Choroid plexus epithelial cell (primary cell): ENCODE measurements at regions not wholly inside any gene's neighbourhood (a gene's known extent, or its start where the extent isn't known, plus 50 kb on each side); places are given as distances from the start of the nearest gene placed in this dataset.

ENCODE experiments used
- DNase-seq: peaks from one replicate; pipeline ENCODE4 v3.0.0-alpha.2; 2010; ENCODE audit warnings: low read depth
- H3K4me3 ChIP-seq: 2 replicates; pipeline ENCODE4 v1.5.1; 2011; ENCODE audit warnings: low read depth, mild to moderate bottlenecking, control low read depth, low read length, moderate library complexity
- CTCF ChIP-seq: conservative IDR thresholded peaks from 2 replicates; pipeline ENCODE4 v1.5.1; 2011; ENCODE audit warnings: low read depth, mild to moderate bottlenecking, control low read depth, inconsistent platforms, low read length, moderate library complexity

- H3K4me3 ChIP-seq = no peak overlapping the region
- no peak for TF ChIP-seq CTCF
- no peak for DNase-seq
Measured at GRCh38 chrX:87873347-87873941, 355.8 kb downstream of the KLHL4 start.

DNA sequence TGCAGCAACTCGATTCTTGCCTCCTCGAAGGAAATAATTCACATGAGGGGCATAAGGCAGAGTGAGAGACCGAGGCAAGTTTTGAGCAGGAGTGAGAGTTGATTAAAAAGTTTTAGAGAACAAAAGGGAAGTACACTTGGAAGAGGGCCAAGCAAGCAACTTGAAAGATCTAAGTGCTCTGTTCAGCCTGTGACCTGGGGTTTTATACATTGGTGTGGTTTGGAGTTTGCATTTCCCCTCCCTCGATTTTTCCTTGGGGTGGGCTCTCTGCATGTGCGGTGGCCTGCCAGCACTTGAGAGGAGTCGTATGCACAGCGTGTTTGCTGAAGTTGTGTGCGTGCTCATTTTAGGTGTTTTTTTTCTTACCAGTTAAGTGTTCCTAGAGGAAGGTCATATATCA is 356.4 kb downstream of the KLHL4 start:
- no peak overlapping the region for H3K4me3 ChIP-seq
- TF ChIP-seq CTCF = no peak

DNA sequence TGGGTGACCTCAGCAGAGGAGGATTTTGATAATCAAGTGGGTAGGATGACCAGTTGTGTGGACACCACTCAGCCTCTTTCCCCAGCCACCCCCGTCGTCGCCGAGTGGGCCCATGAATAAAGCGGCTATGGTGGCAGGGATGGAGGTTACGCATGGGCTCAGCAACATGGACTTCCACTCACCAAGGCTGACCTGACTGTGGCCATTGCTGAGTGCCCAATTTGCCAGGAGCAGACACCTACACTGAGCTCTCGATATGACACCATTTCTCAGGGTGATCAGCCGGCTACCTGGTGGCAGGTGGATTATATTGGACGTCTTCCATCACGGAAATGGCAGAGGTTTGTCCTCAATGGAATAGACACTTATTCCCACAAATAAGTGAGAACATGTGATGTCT is 361.3 kb downstream of the KLHL4 start:
- DNase-seq = no peak
- TF ChIP-seq CTCF = no peak

More for the DNA sequence above, 356.4 kb downstream of the KLHL4 start:
- no peak for DNase-seq

DNA sequence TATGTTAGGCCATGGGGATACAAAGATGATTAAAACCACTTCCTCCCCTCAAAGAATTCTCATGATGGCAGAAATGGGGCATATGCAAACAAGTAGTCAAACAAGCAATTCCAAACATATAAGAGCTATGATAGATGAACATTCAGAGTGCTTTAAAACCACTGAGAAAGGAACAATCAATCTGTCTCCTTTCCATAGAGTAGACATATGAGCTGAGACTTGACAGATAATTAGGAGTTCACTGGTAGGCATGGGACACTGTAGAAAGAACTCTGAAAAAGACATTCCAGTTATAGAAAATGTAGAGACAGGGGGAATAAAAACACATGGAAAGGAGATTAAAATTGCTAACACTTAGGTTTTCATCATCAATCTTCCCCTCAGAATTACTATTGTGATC is 372.8 kb downstream of the KLHL4 start:
- DNase-seq = no peak
- no peak overlapping the region for H3K4me3 ChIP-seq
- no peak for TF ChIP-seq CTCF

More for the DNA sequence above, 361.3 kb downstream of the KLHL4 start:
- H3K4me3 ChIP-seq = no peak overlapping the region

- no peak overlapping the region for H3K4me3 ChIP-seq
- no peak for DNase-seq
- TF ChIP-seq CTCF = no peak
Measured at GRCh38 chrX:87895421-87895820, 377.8 kb downstream of the KLHL4 start.

- no peak for TF ChIP-seq CTCF
- no peak for DNase-seq
- no peak overlapping the region for H3K4me3 ChIP-seq
Measured at GRCh38 chrX:87896057-87896456, 378.5 kb downstream of the KLHL4 start.

DNA sequence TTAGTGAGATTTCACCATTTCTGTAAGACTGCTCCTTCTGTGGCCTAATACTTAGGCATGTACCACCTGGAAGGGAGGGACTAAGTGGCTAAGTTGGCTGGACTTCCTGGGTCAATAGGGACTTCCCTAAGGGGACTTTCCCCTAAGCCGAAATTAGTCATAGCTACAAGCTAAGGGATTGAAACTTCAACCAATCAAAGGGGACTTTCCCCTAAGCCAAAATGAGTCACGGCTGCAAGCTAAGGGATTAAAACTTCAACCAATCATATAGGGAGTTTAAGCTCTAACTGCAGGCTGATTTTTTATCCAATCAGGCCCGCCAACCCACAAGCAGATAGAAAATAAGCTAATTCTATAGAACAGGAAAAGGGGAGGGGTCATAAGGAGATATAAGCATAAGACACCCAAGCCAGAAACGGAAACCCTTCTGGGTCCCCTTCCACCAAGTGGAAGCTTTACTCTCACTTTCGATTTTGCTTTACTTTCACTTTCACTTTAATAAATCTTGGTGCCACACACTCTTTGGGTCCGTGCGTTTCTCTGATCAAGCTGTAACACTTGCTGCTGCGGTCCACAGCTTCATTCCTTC is 382.8 kb downstream of the KLHL4 start:
- TF ChIP-seq CTCF = no peak
- H3K4me3 ChIP-seq = no peak overlapping the region
- no peak for DNase-seq
